Endothelial cell of umbilical vein (primary cell): ENCODE measurements at regions not wholly inside any gene's neighbourhood (a gene's known extent, or its start where the extent isn't known, plus 50 kb on each side); places are given as distances from the start of the nearest gene placed in this dataset.
A peak's percentile ranks its signal among the peaks of the same experiment; 100 is the strongest.

Experiments used
- BruUV-seq: library from RNA; stranded (reverse); fragments of 400-500 nt; replicated peaks from 2 replicates; lab custom pipeline; 2021; lab: Mats Ljungman, UMichigan
- CTCF ChIA-PET: fragments of 300-600, 350-600 bp; sonication (Branson Sonifier 250); formaldehyde crosslinking; loops from one replicate; lab custom pipeline; 2021; ENCODE audit warnings: antibody characterized with exemption, inconsistent platforms; lab: Charles Lee
- POLR2A ChIA-PET: fragments of 300-600, 350-600 bp; sonication (Branson Sonifier 250); formaldehyde crosslinking; loops from one replicate; lab custom pipeline; 2021; ENCODE audit warnings: antibody characterized with exemption, inconsistent platforms; lab: Charles Lee
- DNase-seq: peaks from one replicate; pipeline ENCODE4 v3.0.0-alpha.2; 2011; ENCODE audit warnings: low read depth, low spot score
- FAIRE-seq: peaks from 2 replicates; lab custom pipeline; 2011; peaks lifted over from hg19 to GRCh38; lab: Jason Lieb, UNC
- H2AFZ ChIP-seq: 2 replicates; pipeline ENCODE4 v1.6.0; 2012; ENCODE audit warnings: low read depth, low read length, control low read depth, inconsistent platforms
- H3K27ac ChIP-seq: 2 replicates; pipeline ENCODE4 v1.5.1; 2011; ENCODE audit warnings: low read depth, mild to moderate bottlenecking, control low read depth, low read length, moderate library complexity; ENCODE audit not compliant: insufficient read depth
- H3K27me3 ChIP-seq, 2 experiments: 2 replicates each; pipeline versions ENCODE4 v1.6.0 to v1.6.1; 2011; ENCODE audit warnings: low read length in 2 of 2, mixed read lengths in 1 of 2; ENCODE audit not compliant: control insufficient read depth in 2 of 2, insufficient read depth in 2 of 2
- H3K36me3 ChIP-seq, 2 experiments: 2 replicates in 1 of 2; 3 replicates in 1 of 2; pipeline ENCODE4 v1.5.1; 2011; ENCODE audit warnings: low read length in 2 of 2, mild to moderate bottlenecking in 1 of 2, moderate library complexity in 1 of 2; ENCODE audit not compliant: control insufficient read depth in 2 of 2, insufficient read depth in 2 of 2; ENCODE audit errors: extremely low read depth in 1 of 2
- H3K4me1 ChIP-seq: 3 replicates; pipeline ENCODE4 v1.5.1; 2011; ENCODE audit warnings: mild to moderate bottlenecking, low read length; ENCODE audit not compliant: control insufficient read depth, insufficient read depth; ENCODE audit errors: extremely low read depth
- H3K4me2 ChIP-seq: 2 replicates; pipeline ENCODE4 v1.6.1; 2011; ENCODE audit warnings: low read length, control low read depth, mixed read lengths; ENCODE audit not compliant: insufficient read depth
- H3K4me3 ChIP-seq, 3 experiments: fragments of 200-600 bp in 1 of 3; sonication (generic), shearing (Covaris generic) in 1 of 3; replicated peaks in 1 of 3; 2 replicates each; pipeline ENCODE4 v1.5.1; 2011 to 2016; ENCODE audit warnings: control low read depth in 3 of 3, low read length in 3 of 3, mild to moderate bottlenecking in 2 of 3, inconsistent platforms in 1 of 3, low read depth in 1 of 3, moderate library complexity in 1 of 3; ENCODE audit not compliant: insufficient read depth in 1 of 3
- H3K79me2 ChIP-seq: 2 replicates; pipeline ENCODE4 v1.6.0; 2012; ENCODE audit warnings: low read length, inconsistent platforms; ENCODE audit not compliant: control insufficient read depth, insufficient read depth
- H3K9ac ChIP-seq: replicated peaks from 2 replicates; pipeline ENCODE3; 2011; ENCODE audit warnings: low read length, control low read depth; ENCODE audit not compliant: insufficient read depth; ENCODE audit errors: extremely low read depth
- H3K9me1 ChIP-seq: replicated peaks from 3 replicates; pipeline ENCODE4 v1.6.0; 2011; ENCODE audit warnings: mild to moderate bottlenecking, low read length; ENCODE audit not compliant: control insufficient read depth, insufficient read depth; ENCODE audit errors: extremely low read depth
- H3K9me3 ChIP-seq: replicated peaks from 2 replicates; pipeline ENCODE4 v1.5.1; 2012; ENCODE audit warnings: low read length, inconsistent platforms; ENCODE audit not compliant: control insufficient read depth, insufficient read depth
- H4K20me1 ChIP-seq: replicated peaks from 2 replicates; pipeline ENCODE3; 2011; ENCODE audit warnings: mild to moderate bottlenecking, low read length; ENCODE audit not compliant: control insufficient read depth, insufficient read depth; ENCODE audit errors: extremely low read depth
- FOS ChIP-seq: IDR thresholded peaks from 2 replicates; pipeline ENCODE4 v1.6.1; 2011; ENCODE audit warnings: mild to moderate bottlenecking, low read length, moderate library complexity, borderline replicate concordance; ENCODE audit not compliant: insufficient read depth
- GATA2 ChIP-seq: IDR thresholded peaks from 2 replicates; pipeline ENCODE4 v1.7.0; 2011; ENCODE audit warnings: low read depth, mild to moderate bottlenecking, moderate library complexity, mixed read lengths, low read length; ENCODE audit not compliant: insufficient read length, insufficient read depth
- POLR2A ChIP-seq: IDR thresholded peaks from 2 replicates; pipeline ENCODE4 v1.6.1; 2012; ENCODE audit warnings: low read depth, mild to moderate bottlenecking, control low read depth, low read length
- POLR2AphosphoS5 ChIP-seq: IDR thresholded peaks from 2 replicates; pipeline ENCODE4 v1.6.1; 2012; ENCODE audit warnings: low read depth, mild to moderate bottlenecking, control low read depth, low read length, moderate library complexity; ENCODE audit not compliant: insufficient read depth
- dilution Hi-C: fragments of 300-500 bp; cut with MboI; formaldehyde crosslinking; loops from one replicate; pipeline ENCODE4 v1.15.0; 2019; ENCODE audit warnings: low sequenced_read_pairs; ENCODE audit not compliant: extremely low pct_ligation_motif_present
- intact Hi-C: fragments of 100-400 bp; cut with micrococcal nuclease; formaldehyde crosslinking; loops from one replicate; pipeline ENCODE4 v1.10.0; 2022
- TF ChIP-seq, protein P1 (sequence below), 2 donors: IDR thresholded peaks; 1 replicate in 1 of 2; 2 replicates in 1 of 2; pipeline ENCODE4 v1.5.1; 2011; ENCODE audit warnings: low read length in 2 of 2, mild to moderate bottlenecking in 2 of 2, moderate library complexity in 2 of 2, control low read depth in 1 of 2, inconsistent platforms in 1 of 2, low read depth in 1 of 2; ENCODE audit not compliant: insufficient read depth in 1 of 2; ENCODE audit errors: extremely low read depth in 1 of 2

DNA sequence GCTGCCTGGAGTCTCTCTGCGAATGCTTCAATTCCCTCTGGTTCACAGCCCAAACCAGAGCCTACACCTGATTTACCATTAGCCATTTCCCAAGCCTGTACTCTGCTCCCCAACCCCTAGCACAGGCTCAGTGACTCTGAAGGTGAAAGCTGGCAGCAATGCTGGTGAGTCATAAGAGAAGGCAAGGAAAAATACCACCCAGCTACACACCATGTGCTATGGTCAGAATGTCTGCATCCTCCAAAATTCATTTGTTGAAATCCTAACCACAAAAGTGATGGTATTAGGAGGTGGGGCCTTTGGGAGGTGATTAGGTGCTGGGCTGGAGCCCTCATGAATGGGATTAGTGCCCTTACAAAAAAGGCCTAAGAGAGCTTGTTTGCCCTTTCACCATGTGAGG is 117.1 kb upstream of the TJP1 start:
- Histone ChIP-seq H2AFZ (no peak overlapping the region), H3K27ac (no peak overlapping the region), H3K9me1 (no peaks in the 10 kb centered on the region), H3K79me2 (no peaks in the 10 kb centered on the region), H3K4me1 (peaks cover 24% of the 10 kb centered on the region), H3K9me3 (no peaks in the 10 kb centered on the region), H3K4me2 (no peak overlapping the region), H3K36me3 (no peaks in the 10 kb centered on the region), H3K4me3 (no peak overlapping the region), H4K20me1 (no peaks in the 10 kb centered on the region), H3K27me3 (no peaks in the 10 kb centered on the region), H3K9ac (no peak overlapping the region)
- ChIA-PET CTCF (interaction anchor here (1.1 to 3.0 kb wide), 3 partner anchors 14 to 192 kb away, joined by 3 to 19 read pairs (median 15); no protein-coding TSS in a partner anchor), POLR2A (no interaction called here)
- DNase-seq, result no peak
- no TSS peak for BruUV-seq
- intact Hi-C loops, result no loop called here
- peak; percentile 45 for TF ChIP-seq FOS
- TF ChIP-seq GATA2, result no peak
- dilution Hi-C loops, result no loop called here
- FAIRE-seq, result peak; percentile 73

DNA sequence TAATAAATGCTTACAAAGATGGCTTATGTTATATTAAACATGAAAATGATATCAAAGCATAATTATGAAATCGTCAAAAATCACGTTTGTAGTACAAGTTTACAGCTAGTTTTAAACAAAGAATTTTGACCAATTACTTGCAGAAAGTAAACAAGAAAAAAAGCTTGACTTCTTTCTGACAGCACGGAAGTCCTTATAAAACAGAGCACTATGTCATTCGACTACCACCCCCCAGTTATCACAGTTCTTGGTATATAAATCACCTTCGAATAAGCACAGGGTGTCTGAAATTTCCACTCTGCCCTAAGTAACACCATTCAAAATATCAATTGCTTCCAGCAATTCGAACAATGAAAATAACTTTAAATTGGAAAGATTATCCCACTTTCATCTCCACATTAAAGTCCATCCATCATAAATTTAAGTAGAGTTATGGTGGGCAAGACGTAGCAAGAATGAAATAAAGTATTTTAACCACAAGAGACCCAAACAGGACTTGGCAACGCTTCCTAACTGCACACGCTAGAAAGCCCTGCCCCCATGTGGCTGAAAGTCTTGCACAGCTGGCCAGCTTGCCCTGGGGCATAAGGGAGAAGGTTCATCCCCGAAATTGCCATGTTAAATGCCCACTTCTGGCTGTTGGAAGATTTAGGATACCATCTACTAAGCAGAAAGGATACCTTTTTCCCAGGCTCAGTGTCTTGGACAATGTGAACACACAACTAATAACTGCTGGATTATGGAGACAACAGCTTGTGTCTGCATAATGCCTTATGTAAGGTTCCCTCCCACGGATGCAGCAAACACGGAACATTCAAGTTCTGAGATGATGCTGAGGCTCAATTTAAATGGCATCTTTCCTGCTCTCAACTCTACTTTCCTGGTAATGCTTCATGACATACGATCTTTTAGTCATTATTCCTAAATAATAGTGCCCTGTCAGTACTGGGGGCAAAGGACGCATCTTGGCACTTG is 116.4 kb upstream of the TJP1 start:
- Histone ChIP-seq H3K27ac (no peak overlapping the region), H3K4me2 (no peak overlapping the region), H3K27me3 (no peaks in the 10 kb centered on the region), H2AFZ (no peak overlapping the region), H3K4me1 (peaks cover 32% of the 10 kb centered on the region), H4K20me1 (no peaks in the 10 kb centered on the region), H3K36me3 (no peaks in the 10 kb centered on the region), H3K4me3 (no peak overlapping the region), H3K9me1 (no peaks in the 10 kb centered on the region), H3K9ac (no peak overlapping the region), H3K9me3 (no peaks in the 10 kb centered on the region), H3K79me2 (no peaks in the 10 kb centered on the region)
- TF ChIP-seq, protein P1, sequence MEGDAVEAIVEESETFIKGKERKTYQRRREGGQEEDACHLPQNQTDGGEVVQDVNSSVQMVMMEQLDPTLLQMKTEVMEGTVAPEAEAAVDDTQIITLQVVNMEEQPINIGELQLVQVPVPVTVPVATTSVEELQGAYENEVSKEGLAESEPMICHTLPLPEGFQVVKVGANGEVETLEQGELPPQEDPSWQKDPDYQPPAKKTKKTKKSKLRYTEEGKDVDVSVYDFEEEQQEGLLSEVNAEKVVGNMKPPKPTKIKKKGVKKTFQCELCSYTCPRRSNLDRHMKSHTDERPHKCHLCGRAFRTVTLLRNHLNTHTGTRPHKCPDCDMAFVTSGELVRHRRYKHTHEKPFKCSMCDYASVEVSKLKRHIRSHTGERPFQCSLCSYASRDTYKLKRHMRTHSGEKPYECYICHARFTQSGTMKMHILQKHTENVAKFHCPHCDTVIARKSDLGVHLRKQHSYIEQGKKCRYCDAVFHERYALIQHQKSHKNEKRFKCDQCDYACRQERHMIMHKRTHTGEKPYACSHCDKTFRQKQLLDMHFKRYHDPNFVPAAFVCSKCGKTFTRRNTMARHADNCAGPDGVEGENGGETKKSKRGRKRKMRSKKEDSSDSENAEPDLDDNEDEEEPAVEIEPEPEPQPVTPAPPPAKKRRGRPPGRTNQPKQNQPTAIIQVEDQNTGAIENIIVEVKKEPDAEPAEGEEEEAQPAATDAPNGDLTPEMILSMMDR (IDR thresholded peaks at IDR 0.05; ENCODE audit: extremely low read depth in 1 of 2, insufficient read depth in 1 of 2, low read depth in 1 of 2, low read length in 2 of 2), result peak in 1 of 2 donors; percentile 10
- no peak for TF ChIP-seq POLR2AphosphoS5
- TF ChIP-seq GATA2, result no peak
- no peak for TF ChIP-seq POLR2A
- ChIA-PET POLR2A (no interaction called here), CTCF (interaction anchor here (1.0 to 3.0 kb wide), 4 partner anchors 13 to 191 kb away, joined by 3 to 19 read pairs (median 9); no protein-coding TSS in a partner anchor)
- FAIRE-seq, result no peak
- dilution Hi-C loops (no loop called here), intact Hi-C loops (no loop called here)
- BruUV-seq, result no TSS peak
- no peak for DNase-seq
